ENCODE measurements at regions not wholly inside any gene's neighbourhood (a gene's known extent, or its start where the extent isn't known, plus 50 kb on each side); places are given as distances from the start of the nearest gene placed in this dataset.

DNA sequence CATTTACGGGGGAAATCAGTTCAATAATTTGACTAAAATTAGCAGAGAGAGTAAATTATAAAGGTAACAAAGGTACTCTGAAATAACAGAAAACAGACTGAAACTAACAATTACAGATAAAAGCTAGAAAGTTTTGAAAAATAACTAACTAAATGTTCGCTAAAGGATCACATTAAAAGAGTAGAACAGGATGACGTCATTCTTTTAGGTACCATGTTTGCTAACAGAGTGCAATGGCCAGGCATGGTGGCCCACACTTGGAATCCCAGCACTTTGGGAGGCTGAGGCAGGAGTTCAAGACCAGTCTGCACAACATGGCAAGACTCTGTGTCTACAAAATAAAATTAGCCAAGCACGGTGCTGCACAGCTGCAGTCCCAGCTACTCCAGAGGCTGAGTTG, 212.3 kb upstream of the CDYL start:
- no peak for TF ChIP-seq POLR2AphosphoS5 (IDR thresholded peaks at IDR 0.05; ENCODE audit: low read depth, low read length)
- TF ChIP-seq, protein P1, sequence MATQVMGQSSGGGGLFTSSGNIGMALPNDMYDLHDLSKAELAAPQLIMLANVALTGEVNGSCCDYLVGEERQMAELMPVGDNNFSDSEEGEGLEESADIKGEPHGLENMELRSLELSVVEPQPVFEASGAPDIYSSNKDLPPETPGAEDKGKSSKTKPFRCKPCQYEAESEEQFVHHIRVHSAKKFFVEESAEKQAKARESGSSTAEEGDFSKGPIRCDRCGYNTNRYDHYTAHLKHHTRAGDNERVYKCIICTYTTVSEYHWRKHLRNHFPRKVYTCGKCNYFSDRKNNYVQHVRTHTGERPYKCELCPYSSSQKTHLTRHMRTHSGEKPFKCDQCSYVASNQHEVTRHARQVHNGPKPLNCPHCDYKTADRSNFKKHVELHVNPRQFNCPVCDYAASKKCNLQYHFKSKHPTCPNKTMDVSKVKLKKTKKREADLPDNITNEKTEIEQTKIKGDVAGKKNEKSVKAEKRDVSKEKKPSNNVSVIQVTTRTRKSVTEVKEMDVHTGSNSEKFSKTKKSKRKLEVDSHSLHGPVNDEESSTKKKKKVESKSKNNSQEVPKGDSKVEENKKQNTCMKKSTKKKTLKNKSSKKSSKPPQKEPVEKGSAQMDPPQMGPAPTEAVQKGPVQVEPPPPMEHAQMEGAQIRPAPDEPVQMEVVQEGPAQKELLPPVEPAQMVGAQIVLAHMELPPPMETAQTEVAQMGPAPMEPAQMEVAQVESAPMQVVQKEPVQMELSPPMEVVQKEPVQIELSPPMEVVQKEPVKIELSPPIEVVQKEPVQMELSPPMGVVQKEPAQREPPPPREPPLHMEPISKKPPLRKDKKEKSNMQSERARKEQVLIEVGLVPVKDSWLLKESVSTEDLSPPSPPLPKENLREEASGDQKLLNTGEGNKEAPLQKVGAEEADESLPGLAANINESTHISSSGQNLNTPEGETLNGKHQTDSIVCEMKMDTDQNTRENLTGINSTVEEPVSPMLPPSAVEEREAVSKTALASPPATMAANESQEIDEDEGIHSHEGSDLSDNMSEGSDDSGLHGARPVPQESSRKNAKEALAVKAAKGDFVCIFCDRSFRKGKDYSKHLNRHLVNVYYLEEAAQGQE (IDR thresholded peaks at IDR 0.05; ENCODE audit: insufficient read depth in 1 of 2, low read depth in 2 of 2, low read length in 2 of 2): no peak
- no peak for TF ChIP-seq SIN3A (IDR thresholded peaks at IDR 0.05; ENCODE audit: borderline replicate concordance, insufficient read depth, low read length)

All from PFSK-1 (cell line).